ENCODE measurements at regions not wholly inside any gene's neighbourhood (a gene's known extent, or its start where the extent isn't known, plus 50 kb on each side); places are given as distances from the start of the nearest gene placed in this dataset.

- no peak for DNase-seq (ENCODE audit: low spot score)
Measured at GRCh38 chr17:72208832-72209231, 88.0 kb downstream of the SOX9 start.

GRCh38 chr17:72212041-72212440 is 91.2 kb downstream of the SOX9 start:
- DNase-seq (ENCODE audit: low spot score) = no peak

DNA sequence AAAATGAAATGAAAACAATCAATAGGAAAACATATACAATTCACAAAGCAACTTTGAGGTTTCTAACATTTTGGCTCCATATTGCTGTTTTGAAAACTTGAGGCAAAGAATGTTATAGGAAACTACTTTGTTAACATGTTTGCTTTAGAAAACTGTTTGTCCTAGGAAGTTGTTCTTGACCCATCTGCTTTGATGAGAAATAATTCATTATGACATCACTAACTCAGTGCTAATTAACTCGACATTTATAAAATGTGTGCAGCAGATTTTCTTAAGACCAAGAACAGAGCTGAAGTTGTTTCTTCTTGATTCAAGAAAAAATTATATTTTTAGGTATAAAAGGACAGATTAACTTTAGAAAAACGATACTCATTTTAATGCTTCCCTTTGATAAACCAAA is 94.7 kb downstream of the SOX9 start:
- DNase-seq (ENCODE audit: low spot score) = no peak

DNA sequence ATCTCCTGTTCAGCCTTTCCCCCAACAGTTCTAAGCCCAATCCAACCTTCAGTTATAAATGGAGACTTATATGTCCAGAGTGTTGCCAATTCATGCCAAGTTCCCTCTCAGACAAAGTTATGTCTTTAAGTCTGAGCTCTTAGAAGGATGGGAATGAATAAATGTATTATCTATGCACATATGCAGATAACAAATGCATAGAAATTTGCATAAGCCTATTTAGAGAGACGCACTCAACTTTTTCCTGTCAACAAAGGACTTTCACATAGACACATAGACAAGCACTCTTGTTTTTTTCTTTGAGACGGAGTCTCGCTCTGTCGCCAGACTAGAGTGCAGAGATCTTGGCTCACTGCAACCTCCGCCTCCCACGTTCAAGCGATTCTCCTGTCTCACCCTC is 95.1 kb downstream of the SOX9 start:
- DNase-seq (ENCODE audit: low spot score) = no peak

DNA sequence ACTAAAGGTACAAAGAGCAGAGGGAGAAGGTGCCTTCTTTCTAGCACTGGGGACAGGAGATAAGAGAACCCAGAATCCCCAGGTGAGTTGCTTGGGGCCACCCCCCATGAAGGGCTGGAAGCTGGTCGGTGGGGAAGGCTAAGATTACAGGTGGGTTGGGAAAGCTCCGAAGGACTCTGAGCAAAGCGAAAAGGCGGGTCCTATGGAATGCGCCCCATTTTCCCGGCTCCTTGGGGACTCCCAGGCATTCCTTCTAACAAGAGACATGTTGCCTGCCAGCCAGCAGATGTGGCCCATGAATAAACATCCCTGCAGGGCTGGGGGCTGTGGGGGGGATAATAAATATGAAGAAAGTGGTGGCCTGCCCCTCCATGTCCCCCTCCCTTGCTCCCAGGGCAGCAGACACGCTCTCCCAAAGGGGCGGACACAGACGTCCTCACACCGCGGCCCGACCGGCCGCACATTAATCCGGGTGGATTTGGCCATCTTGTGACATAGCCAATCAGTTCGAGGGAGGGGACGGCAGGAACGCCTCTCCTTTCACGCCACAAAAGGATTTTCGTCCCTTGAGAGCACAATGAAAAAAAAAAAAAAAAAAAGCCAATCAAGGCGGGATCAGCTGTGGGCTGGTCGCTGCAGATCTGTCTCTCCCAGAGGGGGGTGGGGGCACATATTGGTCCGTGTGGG is 98.5 kb downstream of the SOX9 start:
- no peak for DNase-seq (ENCODE audit: low spot score)

DNA sequence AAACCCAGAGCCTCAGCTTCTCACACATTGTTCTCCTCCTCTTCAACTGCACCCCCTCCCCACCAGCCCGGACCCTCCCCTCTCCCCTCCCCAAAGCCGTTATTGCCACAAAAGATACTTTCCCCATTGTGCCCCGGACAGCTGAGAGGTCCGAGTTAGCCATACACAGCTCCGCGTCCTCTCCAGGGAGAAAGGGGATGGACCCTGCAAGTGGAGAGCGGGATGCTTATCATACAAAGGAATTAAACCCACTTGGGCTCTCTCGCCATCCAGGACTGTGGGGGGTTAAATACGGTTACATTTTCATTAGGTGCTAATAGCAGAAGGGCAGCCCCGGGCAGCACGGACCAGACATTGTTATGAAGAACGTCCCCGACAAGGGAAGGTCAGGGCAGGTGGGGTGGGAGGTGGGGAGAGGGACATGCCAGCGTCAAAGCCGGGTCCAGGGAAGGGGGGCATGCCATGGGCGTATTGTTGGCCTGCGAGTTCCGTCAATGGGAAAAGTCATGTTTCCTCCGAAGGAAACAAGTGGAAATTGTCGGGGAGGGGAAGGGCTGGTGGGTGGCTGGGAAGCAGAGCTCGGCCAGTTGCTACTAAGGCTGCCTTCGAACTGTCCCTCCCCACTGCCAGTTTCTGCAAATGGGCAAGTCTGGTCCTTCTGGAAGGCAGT is 99.1 kb downstream of the SOX9 start:
- no peak for DNase-seq (ENCODE audit: low spot score)

DNA sequence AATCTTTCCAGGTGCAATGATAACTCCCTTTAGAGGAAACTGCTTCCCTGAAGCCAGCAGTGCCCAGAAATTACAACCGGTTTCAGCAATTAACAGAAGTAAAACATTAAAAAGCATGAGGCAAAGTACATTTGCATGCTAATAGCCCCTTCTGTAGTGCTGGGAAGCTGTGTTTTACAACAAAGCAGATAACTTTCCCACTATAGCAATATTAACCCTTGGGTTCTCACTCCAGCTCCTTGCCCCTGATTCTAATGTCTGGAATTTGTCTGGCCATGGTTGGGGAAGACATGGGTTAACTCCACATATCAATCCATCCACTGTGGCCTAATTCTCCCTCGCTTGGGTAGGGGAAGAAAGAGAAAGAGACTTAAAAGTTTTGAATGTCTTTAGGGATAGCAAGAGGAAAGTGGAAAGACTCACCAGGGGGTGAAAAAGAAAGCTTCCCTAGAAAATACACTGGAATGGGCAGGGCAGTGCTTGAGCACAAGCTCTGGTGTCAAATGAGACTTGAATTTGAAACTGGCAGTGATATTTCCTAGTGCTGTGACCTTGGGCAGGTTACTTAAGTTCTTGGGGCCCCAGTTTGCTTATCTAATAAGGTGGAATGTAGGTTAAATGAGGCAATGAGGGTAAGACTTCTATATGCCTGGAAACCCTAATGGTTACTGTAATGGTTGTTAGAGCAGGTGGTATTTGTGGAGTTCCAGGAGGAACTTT is 102.0 kb downstream of the SOX9 start:
- no peak for DNase-seq (ENCODE audit: low spot score)

DNA sequence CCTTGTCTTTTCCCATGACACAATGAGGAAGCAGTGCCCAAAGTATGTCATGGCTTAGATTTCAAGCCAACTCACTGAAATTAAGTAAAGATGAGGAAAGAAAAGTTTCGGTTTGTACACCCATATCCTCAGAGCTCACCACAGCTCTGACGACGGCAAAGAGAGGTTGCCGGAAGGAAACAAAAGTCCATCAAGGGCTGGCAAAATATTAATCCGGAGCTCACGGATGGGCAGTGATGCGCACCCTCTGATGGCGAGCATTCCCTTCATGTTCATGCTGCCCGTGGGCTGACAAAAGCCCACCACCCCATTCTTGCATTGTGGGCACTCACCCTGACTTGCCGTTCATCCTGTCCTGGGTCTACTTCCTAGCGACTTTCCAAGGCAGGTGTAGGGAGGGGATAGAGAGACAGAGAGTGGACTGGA is 103.1 kb downstream of the SOX9 start:
- no peak for DNase-seq (ENCODE audit: low spot score)

- no peak for DNase-seq (ENCODE audit: low spot score)
Measured at GRCh38 chr17:72226322-72226721, 105.5 kb downstream of the SOX9 start.

DNA sequence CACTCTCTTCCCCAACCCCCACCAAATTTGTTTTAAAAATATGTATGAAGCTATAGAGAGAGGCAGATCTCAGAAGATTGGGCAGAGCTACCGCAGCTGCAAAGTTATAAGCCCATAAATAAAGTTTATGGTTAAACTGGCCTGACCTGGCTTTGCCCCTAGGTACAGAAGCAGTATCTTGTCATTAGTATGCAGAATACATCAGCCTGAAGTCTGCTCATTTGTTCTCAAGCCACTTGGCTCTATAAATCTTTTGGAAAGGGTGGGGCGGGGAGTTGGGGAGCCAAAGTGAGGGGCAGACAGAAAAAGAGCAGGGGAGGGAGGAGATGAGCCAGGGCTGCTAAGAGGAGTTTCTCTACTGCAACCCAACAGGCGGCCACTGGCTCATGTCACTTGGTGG is 113.2 kb downstream of the SOX9 start:
- no peak for DNase-seq (ENCODE audit: low spot score)

GRCh38 chr17:72234985-72235384 is 114.2 kb downstream of the SOX9 start:
- no peak for DNase-seq (ENCODE audit: low spot score)

DNA sequence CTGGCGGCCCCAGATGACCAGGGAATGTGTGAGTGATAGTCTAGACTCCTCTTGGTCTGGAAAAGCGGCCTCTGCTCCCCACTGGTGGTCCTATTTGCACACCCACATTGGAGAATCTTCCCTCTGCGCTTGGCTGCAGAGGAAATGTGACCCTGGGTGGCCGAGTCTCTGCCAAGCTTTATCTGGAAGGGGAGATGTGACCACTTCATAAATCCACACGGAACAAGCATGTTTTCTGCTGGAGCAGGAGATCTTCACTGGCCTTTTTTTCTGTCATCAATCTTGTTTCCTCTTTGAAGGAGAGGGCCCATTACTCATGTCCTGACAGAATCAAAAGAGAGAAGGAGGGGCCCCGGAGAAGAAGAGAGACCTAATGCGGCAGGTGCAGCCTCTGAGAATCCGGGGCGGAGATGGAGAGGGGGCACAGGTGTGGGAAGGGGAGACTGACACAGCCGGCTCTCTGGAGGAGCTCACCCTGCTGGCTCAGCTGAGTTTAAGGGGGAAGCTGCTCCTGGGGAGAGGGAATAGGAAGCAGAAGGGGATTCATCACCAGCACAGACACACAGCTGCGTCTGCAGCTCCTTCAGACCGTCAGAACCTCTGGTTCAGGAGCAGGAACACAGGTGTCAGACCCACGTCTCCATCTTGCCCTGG is 116.3 kb downstream of the SOX9 start:
- no peak for DNase-seq (ENCODE audit: low spot score)

DNA sequence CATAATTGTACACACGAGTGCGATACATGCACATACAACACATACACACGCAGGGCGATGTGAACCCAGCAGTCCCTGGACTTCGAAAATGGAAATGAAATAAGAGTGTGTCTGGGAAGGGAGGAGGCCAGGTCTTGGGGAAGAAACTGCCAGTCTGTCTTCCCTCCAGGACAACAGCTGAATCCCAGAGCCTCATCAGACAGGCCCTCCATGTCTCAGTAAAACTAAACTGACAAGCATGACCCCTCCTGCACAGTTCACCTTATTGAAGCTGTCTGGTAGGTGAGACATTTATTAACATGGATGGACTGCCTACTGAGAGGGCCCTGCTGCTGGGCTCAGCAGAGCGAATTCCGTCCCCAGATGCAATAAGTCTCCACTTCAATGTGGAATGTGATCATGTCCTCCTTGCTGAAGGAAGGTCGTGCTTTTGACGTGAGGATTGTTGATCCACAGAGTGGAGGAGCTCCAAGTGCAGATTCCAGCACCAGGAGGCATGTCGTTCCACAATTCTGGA is 117.4 kb downstream of the SOX9 start:
- DNase-seq (ENCODE audit: low spot score) = no peak

GRCh38 chr17:72239548-72239947 is 118.7 kb downstream of the SOX9 start:
- DNase-seq (ENCODE audit: low spot score) = no peak

DNA sequence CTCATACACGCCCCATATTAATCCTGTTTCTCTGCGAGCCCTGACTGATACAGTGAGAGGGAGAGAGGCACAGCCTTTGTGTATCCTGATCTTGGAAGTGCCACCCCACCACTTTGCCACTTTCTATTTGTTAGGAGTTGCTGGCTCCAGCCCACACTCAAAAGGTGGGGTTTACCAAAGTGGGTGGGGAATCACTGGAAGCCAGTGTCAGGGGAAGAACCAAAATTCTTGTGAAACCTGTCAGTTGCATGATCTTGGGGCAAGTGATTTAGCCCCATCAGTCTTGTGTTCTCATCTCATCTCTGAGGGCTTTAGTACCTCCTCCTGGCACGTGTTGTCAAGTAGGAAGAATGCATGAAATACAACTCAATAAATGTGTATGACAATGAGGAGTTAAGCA is 119.5 kb downstream of the SOX9 start:
- no peak for DNase-seq (ENCODE audit: low spot score)

- DNase-seq (ENCODE audit: low spot score) = no peak
Measured at GRCh38 chr17:72244494-72244893, 123.7 kb downstream of the SOX9 start.

- DNase-seq (ENCODE audit: low spot score) = no peak
Measured at GRCh38 chr17:72244956-72245355, 124.1 kb downstream of the SOX9 start.

DNA sequence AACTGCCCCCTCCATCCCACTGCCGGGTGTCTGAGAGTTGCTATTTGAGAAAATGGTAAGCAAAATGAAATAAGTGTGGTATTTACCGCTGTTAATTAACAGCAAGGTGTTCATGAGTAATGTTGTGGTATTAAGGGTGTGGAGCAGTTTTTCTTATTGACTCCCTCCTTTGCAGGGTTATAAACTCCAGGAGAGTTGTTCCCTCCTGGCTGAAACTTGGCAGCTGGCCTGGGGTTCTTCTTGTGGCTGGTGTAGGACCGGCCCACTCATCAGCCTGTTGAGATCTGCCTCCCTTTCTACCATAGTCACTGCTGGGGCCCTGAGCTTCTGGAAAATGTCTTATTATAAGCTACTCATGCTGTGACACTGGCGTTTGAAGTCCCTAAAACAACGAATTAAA is 128.6 kb downstream of the SOX9 start:
- DNase-seq (ENCODE audit: low spot score) = no peak

- no peak for DNase-seq (ENCODE audit: low spot score)
Measured at GRCh38 chr17:72250206-72250605, 129.4 kb downstream of the SOX9 start.

GRCh38 chr17:72253597-72253996 is 132.8 kb downstream of the SOX9 start:
- DNase-seq (ENCODE audit: low spot score) = no peak

DNA sequence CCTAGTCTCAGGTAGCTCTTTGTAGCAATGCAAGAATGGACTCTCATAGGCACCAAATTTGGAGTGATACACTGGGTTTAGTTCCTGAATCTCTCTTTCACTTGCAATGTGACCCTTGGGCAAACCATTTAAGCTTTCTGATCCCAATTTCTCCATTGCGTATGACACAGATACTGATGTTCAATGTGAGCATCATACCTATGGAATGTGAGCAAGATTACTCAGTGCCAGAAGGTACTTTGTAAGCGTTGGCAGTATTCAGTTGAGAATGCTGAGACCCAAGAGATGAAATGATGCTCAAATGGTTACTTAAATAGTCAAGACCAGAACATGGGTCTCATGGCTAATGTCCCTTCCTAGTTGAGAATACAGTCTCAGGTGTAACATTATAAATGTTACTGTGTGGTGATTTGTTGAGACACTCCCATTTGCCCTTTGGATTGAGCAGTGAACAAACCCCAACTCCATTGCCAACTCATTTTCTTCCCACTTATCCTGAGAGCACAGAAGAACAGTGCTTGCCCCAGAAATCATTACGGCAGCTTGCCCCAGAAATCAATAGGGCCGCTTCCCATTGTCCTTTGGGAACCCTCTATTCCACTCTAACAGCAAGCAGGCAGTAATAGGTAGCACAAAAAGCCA is 134.1 kb downstream of the SOX9 start:
- no peak for DNase-seq (ENCODE audit: low spot score)

DNA sequence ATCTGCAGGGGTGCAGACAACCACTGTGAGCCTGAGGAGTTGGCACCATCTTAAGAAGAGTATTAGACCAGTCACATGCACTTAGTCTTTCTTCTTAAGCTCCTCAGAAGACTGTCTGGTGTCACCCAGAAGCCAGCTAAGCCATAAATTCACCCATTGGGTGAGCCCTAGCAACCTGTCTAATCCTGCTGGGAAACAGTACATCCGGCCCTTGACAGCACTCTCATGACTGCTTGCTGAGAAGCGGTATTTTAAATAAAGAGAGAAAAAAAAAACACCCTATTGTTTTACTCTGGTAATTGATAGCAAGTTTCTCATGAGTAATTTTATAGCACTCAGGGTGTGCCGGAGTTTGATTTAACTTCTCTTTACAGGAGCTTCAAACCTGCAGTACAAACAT is 134.7 kb downstream of the SOX9 start:
- no peak for DNase-seq (ENCODE audit: low spot score)

Data from HuH-7.5 (cell line).